ENCODE measurements at regions not wholly inside any gene's neighbourhood (a gene's known extent, or its start where the extent isn't known, plus 50 kb on each side); places are given as distances from the start of the nearest gene placed in this dataset.
A peak's percentile ranks its signal among the peaks of the same experiment; 100 is the strongest.
"Not testable (repeated sequence)": the region's sequence is repeated elsewhere in the genome, so short reads cannot be mapped to it uniquely, and the experiment has no call there.

GRCh38 chr14:94827711-94828447, 58.0 kb upstream of the GSC start:
- DNase-seq (ENCODE audit: low spot score) = no peak

GRCh38 chr14:94826774-94827173, 56.9 kb upstream of the GSC start:
- DNase-seq (ENCODE audit: low spot score) = no peak

DNA sequence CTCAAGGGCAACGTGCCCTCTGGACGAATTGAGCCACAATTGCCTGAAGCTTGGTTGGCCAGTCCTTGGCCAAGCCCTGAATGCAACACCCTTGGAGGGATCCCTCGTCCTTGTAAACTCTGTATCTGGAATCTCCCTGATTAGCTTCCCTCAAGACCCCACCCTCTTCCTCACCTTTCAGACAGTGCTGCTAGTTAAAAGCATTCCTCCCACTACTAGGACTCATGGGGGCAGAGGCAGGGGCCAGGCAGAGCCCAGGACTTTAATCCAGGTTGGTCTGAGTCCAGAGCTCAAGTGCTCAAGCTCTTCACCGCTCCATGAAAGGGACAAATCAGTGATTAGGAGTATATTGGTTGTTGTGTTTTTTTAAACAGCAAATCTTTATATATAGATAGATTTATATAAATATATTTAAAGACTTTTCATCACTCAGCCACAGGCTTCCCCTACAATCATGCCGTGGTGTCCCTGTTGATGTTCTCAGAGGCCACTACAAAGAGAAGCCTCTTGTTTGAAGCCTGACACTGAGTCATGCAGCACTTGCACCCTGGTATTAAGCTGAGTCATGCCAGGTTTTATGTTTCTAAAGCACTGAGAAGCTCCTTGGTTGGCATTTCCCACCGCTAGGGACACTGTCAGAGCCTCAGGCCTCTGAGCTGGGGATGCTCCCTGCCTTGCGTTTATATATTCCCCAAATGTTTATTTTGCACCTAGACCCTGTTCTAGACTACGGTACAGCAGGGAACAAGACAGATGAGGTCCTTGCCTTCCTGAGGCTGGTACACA, 53.8 kb upstream of the GSC start:
- peak; percentile 53 for DNase-seq (ENCODE audit: low spot score)

GRCh38 chr14:94821705-94822104, 51.8 kb upstream of the GSC start:
- no peak for DNase-seq (ENCODE audit: low spot score)

GRCh38 chr14:94820932-94821331, 51.0 kb upstream of the GSC start:
- DNase-seq (ENCODE audit: low spot score) = not testable (repeated sequence)

All from COLO829 (cell line).